DMS 273 (cell line): ENCODE measurements at regions not wholly inside any gene's neighbourhood (a gene's known extent, or its start where the extent isn't known, plus 50 kb on each side); places are given as distances from the start of the nearest gene placed in this dataset.
A peak's percentile ranks its signal among the peaks of the same experiment; 100 is the strongest.

Source experiments
- DNase-seq: peaks from one replicate; lab custom pipeline; 2025; ENCODE audit not compliant: unreplicated experiment; lab: John Stamatoyannopoulos, UW

- DNase-seq: peak; percentile 46
These were observed 317.1 kb upstream of the CWC22 start for GRCh38 chr2:180324182-180324581.

GRCh38 chr2:180322781-180323180 is 315.7 kb upstream of the CWC22 start:
- DNase-seq: no peak

- no peak for DNase-seq
These were observed 312.7 kb upstream of the CWC22 start for GRCh38 chr2:180319586-180320405.

GRCh38 chr2:180314086-180314485 is 307.0 kb upstream of the CWC22 start:
- DNase-seq: no peak

- no peak for DNase-seq
These were observed 305.4 kb upstream of the CWC22 start for GRCh38 chr2:180312542-180312941.

GRCh38 chr2:180307096-180307495 is 300.0 kb upstream of the CWC22 start:
- DNase-seq: no peak

- DNase-seq: no peak
These were observed 299.2 kb upstream of the CWC22 start for GRCh38 chr2:180306346-180306745.

GRCh38 chr2:180291552-180292421 is 284.7 kb upstream of the CWC22 start:
- DNase-seq: no peak

GRCh38 chr2:180291060-180291459 is 284.0 kb upstream of the CWC22 start:
- DNase-seq: no peak

- DNase-seq: no peak
These were observed 282.5 kb upstream of the CWC22 start for GRCh38 chr2:180289627-180290026.

- no peak for DNase-seq
These were observed 272.5 kb upstream of the CWC22 start for GRCh38 chr2:180279581-180279980.

- no peak for DNase-seq
These were observed 269.6 kb upstream of the CWC22 start for GRCh38 chr2:180276733-180277132.

GRCh38 chr2:180268006-180268405 is 260.9 kb upstream of the CWC22 start:
- no peak for DNase-seq

- no peak for DNase-seq
These were observed 254.9 kb upstream of the CWC22 start for GRCh38 chr2:180261976-180262375.

GRCh38 chr2:180258579-180258978 is 251.5 kb upstream of the CWC22 start:
- no peak for DNase-seq

- DNase-seq: no peak
These were observed 251.0 kb upstream of the CWC22 start for GRCh38 chr2:180258041-180258537.

GRCh38 chr2:180257247-180257646 is 250.2 kb upstream of the CWC22 start:
- no peak for DNase-seq

GRCh38 chr2:180255981-180256380 is 248.9 kb upstream of the CWC22 start:
- DNase-seq: no peak

- no peak for DNase-seq
These were observed 247.8 kb upstream of the CWC22 start for GRCh38 chr2:180254872-180255271.

- no peak for DNase-seq
These were observed 240.6 kb upstream of the CWC22 start for GRCh38 chr2:180247658-180248057.

- peak; percentile 28 for DNase-seq
These were observed 239.2 kb upstream of the CWC22 start for GRCh38 chr2:180246268-180246667.

GRCh38 chr2:180240774-180241173 is 233.7 kb upstream of the CWC22 start:
- peak; percentile 58 for DNase-seq
